AG09309 (cell line): ENCODE measurements at regions not wholly inside any gene's neighbourhood (a gene's known extent, or its start where the extent isn't known, plus 50 kb on each side); places are given as distances from the start of the nearest gene placed in this dataset.

ENCODE experiments used
- DNase-seq: peaks from one replicate; pipeline ENCODE4 v3.0.0-alpha.2; 2010; ENCODE audit warnings: low read depth
- H3K4me3 ChIP-seq: 2 replicates; pipeline ENCODE4 v1.5.1; 2011; ENCODE audit warnings: mild to moderate bottlenecking, low read depth, low read length, moderate library complexity; ENCODE audit not compliant: control insufficient read depth
- CTCF ChIP-seq: IDR thresholded peaks from 2 replicates; pipeline ENCODE4 v1.5.1; 2011; ENCODE audit warnings: mild to moderate bottlenecking, low read depth, low read length, inconsistent platforms; ENCODE audit not compliant: insufficient read depth, control insufficient read depth; ENCODE audit errors: missing control alignments

- TF ChIP-seq CTCF: no peak
- H3K4me3 ChIP-seq: no peak overlapping the region
- no peak for DNase-seq
Observed at GRCh38 chr2:234410526-234410925, 86.4 kb downstream of the ARL4C start.

- no peak for DNase-seq
- no peak for TF ChIP-seq CTCF
- H3K4me3 ChIP-seq: no peak overlapping the region
Observed at GRCh38 chr2:234409590-234409989, 87.3 kb downstream of the ARL4C start.

- TF ChIP-seq CTCF: no peak
- H3K4me3 ChIP-seq: no peak overlapping the region
- DNase-seq: no peak
Observed at GRCh38 chr2:234406085-234406484, 90.8 kb downstream of the ARL4C start.

- no peak for TF ChIP-seq CTCF
- no peak overlapping the region for H3K4me3 ChIP-seq
- DNase-seq: no peak
Observed at GRCh38 chr2:234405462-234405861, 91.4 kb downstream of the ARL4C start.

- no peak overlapping the region for H3K4me3 ChIP-seq
- no peak for DNase-seq
- TF ChIP-seq CTCF: no peak
Observed at GRCh38 chr2:234404957-234405356, 91.9 kb downstream of the ARL4C start.

- no peak for TF ChIP-seq CTCF
- no peak for DNase-seq
Observed at GRCh38 chr2:234403751-234404150, 93.1 kb downstream of the ARL4C start.

GRCh38 chr2:234403074-234403473 is 93.8 kb downstream of the ARL4C start:
- no peak overlapping the region for H3K4me3 ChIP-seq
- no peak for TF ChIP-seq CTCF
- peak; percentile 65 for DNase-seq

More at GRCh38 chr2:234403751-234404150, 93.1 kb downstream of the ARL4C start:
- no peak overlapping the region for H3K4me3 ChIP-seq
